HG02884 (cell line): ENCODE measurements at regions not wholly inside any gene's neighbourhood (a gene's known extent, or its start where the extent isn't known, plus 50 kb on each side); places are given as distances from the start of the nearest gene placed in this dataset.
A peak's percentile ranks its signal among the peaks of the same experiment; 100 is the strongest.

Experiments used
- ATAC-seq: cut with Tn5 transposase; IDR thresholded peaks from one replicate; pipeline ENCODE4 v1.9.1; 2021; ENCODE audit warnings: mild to moderate bottlenecking, moderate library complexity; ENCODE audit not compliant: unreplicated experiment

DNA sequence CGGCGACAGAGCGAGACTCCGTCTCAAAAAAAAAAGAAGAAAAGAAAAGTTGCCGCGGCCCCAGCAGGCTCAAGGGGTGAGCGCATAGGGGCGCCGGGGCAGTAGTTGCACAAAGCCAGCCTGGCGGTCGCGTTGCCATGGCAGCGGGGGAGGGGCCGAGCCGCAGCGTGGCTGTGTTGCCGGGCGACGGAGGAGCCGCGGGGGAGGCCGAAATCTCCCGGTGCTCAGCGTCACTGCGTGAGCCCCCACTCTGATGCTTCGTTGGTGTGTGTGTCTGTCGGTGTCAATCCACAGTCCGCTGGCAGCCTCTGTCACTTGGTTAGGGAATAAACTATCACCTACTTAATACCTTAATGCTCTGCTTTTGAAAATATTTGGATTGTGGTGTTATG lies 82.9 kb upstream of the C1QTNF9B start:
- peak; percentile 89 for ATAC-seq

DNA sequence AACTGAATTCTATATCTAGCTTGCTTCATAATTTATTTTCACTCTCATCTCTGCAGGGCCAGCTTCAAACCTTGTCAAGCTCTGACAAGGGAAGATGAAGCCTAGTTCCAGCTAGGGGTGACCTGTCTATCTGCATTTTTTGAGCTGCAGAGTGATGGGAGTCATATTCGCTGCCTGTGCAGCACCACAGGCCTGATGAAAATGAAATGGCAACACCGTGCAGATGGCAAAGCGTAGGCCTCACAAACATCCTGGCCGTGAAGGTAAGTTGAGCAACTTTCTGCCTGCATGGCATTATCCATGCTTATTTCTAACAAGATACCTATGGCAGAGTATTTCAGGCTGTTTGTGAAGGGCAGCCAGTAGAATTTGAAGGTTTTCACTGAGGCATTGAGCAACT lies 86.4 kb upstream of the C1QTNF9B start:
- ATAC-seq: no peak

DNA sequence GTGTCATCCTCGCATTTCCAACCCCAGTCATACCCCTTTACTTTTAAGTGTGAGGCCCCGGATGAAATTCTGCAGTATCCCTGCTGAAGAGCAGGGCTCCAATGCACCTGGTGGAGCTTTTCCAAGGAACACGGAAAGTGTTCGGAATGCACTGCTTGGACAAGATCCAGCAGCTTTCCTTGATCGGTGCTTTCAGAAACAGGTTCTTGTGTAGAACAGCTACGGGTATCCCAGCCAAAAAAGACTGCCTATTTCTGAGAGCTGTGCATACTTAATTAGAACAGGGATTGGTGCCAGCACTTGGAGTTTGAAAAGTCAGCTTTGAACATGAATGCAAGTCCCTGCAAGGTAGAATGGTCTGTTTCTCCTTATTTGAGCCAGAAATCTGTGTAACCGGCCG lies 87.2 kb upstream of the C1QTNF9B start:
- no peak for ATAC-seq

DNA sequence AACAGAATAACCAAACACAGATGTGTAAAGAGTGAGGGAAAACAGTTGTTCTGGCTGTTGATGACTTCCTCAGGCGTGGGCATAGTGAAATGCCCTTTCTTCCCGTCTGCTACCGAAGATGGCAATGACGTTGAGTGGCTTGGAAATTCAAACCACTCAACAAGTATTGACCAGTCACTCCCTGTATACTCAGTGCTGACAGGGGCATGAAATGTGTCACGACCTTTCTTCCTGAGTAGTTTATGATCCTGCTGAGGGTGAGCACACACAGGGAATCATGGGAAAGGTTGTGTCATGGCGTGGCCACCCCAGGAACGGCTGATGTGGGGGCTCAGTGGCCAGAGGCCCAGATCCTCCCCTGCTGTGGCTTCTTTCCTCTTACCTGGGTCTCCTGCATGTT lies 87.8 kb upstream of the C1QTNF9B start:
- no peak for ATAC-seq

DNA sequence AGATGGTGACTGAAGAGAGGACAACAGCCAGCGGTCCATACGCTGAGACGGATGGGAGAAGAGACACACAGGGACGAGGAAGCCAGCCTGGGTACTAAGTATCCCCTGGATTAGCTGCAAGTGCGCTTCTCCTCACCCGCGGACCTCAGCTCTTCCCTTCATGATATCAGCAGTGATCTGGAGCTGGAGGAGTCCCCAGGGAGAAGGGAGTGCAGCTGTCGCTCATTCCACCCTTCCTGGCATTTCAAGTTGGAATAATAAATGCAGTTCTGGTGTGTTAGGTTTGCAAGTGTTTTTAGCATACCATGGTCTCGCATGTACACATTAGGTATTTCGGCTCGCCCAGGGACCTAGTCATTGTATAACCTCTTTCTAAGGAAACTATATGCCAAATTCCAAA lies 88.5 kb upstream of the C1QTNF9B start:
- no peak for ATAC-seq

DNA sequence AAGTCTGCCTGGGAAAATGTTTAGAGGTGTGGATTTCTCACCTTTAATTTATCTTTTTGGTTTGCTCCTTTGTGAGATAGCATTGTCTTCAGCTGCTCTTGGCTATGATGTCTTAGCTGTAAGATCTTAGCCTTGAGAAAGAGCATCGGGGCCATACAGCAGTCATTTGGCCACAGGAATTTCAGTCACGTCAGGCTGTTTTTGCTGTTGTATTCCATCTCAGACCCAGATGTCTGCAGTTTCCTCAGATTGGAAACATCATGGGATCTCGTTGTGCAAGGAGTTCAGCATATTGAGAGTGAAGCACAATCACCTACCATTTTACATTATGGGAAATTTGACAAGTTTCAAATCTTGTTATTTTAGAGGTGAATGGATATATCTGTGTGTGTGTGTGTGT lies 89.3 kb upstream of the C1QTNF9B start:
- no peak for ATAC-seq

DNA sequence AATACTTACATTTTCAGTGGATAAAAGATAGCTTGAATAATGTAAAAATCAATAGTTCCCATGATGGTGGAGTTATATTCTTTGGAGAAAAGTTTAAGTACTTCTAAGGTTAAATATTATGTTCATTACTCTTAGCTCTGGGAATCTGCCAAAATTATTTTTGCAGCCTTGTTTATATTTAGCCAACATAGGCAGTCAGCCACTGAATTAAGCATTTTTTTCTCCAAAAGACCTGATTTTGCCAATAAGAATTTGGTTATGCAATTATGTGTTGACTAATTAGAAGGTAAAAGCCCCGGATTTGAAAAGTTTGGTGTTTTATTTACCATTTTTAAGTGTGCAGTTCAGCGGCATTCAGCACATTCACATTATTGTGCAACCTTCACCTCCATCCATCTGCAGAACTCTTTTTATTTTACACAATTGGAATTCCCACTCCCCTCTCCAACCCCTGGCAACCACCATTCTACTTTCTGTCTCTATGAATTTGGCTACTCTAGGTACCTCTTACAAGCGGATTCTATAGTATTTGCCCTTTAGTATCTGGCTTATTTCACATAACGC lies 90.1 kb upstream of the C1QTNF9B start:
- no peak for ATAC-seq

DNA sequence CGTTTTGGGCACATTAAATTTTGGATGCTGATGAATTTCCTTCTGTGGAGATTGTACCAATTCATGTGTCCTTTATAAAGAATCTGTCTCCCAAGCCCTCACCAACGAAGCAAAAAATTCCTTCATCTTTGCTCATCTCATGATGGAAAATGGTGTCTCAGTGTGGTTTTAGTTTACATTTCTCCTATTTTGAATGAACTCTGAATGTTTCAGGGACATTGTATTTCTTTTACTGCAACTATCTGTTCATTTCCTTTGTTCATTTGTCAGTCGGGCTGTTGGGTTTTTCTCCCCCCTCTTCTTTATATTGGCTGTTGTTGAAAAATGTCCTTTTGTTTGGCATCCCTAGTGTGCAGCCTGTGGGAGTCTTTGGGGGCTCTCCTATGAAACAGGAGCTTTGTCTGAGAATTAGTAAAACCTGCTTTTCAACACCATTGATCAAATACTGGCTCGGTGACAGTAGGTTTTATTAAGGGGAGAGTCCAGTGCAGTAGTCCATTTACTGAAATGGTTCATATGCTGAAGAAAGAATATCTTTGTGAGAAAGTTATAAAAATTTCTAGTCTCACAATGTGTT lies 91.3 kb upstream of the C1QTNF9B start:
- ATAC-seq: no peak

DNA sequence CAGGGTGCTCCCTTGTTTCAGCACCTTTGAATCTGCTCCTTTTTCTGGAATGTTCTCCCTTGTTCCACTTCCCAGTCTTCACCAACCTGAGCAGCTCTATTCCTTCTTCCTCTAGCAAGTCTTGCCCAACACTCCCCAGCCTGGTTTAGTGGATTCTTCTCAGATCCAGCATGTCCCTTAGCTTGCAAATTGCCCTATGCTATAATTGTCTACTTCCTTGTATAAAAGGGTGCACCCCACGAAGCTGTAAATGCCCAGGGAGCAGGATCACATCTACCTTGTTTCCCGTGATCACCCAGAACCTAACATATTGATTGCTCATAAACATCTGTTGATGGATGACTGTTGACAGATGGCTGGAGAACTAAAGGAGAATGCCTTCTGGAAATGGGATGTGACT lies 93.2 kb upstream of the C1QTNF9B start:
- no peak for ATAC-seq

DNA sequence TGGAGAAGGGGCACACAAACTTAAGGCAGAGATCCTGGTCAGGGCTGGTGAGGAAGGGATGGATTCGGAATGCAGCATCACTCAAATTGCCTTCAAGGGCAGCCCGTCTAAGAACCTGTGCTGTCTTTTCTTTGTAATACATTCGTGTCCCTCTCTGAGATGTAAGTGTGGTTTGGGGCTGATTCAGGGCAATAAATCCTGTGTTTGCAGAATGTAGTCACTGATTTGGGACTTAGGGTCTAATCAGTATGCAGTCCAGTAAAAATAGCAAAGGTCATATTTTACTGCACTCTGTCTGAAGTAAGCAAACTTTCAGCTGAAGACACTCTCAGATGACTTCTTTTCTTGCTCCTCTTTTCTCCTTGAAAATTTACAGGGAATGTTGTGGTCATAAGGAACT lies 93.8 kb upstream of the C1QTNF9B start:
- ATAC-seq: no peak

DNA sequence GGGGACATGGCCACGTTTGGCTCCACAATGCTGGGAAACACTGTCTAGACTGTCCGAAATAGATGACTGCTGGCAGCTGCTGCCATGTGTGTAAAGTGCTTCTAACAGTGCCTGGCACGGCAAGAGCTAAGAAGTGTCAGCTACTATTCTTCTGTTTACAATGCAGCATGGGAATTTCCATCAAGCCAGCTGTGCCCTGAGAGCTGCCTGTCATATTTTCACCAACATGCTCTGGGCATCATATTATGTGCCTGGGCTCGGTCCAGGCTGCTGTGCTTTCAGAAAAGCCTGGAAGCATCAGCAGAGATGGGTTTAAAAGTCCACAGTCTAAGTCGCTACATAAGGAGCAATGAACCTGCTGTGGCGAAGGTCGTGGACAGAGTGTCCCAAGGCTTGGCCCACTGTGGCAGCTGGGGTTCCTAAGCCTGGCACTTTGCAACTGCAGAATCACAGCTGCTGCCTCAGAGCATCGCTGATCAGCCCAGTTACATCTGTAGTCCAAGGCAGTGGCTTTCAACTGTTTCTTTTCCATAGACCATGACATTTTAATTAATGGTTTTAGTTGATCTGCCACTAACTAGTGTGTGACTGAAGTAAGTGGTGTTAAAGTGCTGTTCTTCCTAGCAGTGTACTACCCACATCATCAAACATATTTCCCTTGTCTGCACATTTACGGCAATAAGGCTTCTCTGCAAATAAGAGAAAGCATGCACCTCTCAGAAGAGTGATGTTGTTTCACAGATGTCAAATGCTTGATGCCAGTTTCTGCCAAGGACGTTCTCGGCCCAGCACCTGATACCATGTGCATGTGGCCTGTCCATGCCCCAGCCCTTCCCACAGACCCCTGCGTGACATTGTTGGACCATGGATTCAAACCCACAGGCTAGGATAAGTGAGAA lies 95.7 kb upstream of the C1QTNF9B start:
- ATAC-seq: no peak

DNA sequence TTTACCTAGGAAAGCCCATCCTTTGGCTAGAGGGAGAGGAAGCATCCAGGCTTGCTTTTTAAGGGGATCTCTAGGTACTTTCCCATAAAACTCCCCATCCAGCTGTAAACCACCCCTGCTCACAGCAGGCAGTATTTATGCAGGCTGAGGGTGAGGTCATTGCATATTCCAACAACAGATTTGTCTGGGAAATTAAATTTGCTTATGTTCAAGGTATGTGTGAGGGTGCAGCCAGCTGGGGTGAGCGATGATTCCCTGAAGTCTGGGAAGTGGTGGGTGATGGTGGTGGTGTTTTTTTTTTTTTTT lies 96.3 kb upstream of the C1QTNF9B start:
- no peak for ATAC-seq

DNA sequence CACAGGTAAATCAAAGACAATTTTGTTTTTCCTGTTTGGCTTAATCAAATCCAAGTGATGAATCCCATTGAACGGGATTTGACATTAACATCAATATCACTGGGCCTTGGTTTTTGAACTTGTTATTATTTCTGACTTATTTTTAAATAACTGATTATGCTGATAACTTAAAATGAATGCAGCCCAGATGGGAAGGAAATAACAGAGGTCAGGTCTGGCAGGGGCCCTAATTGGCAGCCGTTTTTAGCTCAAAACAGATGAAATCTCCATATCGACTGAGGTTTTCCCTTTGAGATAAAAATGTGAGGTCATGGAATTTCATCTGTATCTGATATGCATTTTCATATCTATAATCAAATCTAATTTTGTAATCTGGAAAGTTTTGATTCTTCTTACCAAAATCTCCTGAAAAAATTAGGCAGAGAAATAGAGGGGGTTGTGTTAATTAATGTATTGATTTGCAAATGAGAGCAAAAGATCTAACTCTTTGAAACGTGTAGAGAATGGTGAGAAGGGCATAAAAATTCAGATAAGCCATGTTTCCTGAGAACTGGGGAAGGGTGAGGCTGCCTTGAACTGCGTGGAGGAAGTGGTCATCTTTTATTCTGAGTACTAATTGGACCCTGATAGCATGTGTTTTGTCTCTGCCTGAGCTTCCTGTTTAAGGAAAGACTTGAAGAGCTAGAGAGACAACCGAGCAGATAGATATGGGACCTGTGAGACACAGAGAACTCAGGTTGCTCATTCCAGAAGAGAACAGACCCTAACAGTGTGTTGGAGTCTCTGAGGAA lies 98.2 kb upstream of the C1QTNF9B start:
- no peak for ATAC-seq

DNA sequence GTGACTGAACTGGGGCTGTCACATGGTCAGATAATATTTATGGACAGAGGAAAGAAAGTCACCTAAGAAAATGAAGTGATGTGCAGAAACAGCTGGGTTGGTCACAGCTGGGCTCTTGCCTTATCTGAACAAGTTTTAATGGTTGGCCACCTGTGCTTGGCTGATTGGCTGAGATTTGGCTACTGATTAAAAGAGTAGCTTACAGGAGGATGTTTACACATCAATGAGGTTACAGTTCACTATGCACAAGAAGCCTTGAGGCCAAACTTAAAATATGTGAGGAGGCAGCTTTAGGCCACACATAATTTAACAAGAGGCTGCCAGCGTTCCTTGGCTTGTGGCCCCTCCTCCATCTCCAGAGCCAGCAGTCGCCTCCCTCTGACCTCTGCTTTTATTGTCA lies 99.2 kb upstream of the C1QTNF9B start:
- ATAC-seq: no peak

DNA sequence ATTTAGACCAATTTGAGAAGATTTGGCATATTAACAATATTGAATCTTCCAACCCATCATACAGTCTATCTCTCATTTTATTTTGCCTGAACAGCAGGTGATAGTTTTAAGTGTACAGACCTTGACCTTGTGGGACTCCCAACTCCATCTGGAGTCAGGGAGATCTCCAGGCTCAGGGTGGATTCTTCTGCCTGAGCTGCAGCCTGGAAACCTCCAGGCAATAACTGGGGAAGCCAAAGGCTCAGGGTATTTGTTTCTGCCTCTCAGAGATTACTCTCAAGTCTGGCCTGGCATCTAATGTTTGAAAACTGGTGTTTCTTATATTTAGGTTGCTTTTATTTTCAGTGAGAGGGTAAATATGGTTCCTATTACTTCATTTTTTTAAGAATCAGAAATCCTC lies 102.1 kb upstream of the C1QTNF9B start:
- ATAC-seq: no peak

DNA sequence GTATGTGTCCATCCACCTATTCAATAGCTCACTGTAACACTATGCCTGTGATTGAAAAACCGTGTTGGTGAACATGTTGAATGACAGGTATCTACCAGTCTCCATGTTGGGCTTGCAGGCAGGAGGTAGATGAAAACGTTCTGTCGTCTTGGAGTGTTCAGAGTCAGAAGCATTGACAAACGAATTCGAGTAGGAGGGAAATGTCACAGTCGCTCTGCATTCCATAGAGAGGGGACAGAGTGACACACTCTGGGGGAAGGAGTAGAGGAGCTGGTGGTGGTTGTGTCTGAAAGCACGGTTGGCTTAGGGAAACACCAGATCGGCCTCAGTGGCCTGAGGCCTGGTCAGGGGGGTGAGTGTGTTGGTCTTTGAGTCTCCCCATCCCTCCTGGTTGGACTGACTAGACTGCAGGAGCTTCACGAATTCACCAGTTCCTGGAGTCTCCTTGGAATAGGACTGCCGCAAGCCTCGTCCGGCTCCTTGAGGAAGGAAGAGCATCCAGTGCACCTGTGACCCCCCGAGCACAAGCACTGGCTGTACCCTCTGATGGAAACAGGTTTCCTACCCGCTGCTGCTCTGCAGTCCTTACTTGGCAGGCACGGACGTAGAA lies 105.0 kb upstream of the C1QTNF9B start:
- no peak for ATAC-seq

DNA sequence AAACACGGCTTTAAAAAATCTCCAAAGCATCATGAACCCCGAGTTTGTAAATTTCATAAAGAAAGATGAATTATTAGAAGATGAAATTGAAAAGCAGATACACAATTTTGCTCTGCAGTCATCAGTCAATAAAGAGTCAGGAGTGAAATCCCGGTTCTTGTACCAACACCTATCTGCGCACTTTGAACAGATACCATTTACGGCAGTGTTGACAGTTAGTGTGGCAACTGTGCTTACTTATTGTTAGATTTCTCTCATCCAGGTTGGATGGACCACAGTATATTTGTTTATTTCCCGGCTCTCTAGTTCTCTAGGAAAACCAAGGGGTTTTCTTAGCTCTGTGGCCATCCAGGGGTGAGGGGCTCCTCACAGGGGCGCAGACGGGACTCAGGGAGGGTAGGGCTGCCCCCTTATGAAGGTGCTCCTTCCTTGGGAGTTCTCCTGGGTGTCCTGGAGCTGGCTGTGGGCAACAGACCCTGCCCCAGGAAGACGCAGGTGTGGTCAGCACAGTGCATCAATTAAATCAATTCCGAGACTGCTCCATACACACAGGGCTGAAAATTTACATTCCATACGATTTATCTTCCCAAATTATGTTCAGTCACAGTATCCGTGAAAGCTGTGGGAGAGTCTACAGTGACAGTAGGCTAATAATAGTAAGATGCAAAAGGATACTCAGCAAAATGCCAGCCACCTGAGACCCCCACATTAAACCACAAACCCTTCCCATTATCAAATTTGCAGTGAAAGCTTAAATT lies 107.0 kb upstream of the C1QTNF9B start:
- ATAC-seq: no peak

DNA sequence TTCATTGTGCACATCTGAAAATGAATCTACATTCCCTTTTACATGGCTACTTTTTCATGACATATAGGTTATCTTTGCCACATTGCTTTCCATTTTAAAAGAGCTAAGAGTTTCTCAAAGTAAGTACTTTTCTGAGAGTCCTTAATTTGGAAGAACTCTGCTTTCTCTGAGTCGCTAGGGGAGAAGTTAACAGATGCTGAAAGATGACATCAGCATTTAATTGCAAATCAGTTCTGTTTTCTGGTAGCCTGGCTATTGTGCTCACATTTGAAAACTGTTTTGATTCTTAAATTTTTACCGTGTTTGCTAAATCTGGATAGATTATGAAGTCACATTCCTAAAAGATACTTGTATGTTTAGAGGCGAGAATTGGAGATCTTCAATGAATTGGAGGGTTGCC lies 107.7 kb upstream of the C1QTNF9B start:
- no peak for ATAC-seq

DNA sequence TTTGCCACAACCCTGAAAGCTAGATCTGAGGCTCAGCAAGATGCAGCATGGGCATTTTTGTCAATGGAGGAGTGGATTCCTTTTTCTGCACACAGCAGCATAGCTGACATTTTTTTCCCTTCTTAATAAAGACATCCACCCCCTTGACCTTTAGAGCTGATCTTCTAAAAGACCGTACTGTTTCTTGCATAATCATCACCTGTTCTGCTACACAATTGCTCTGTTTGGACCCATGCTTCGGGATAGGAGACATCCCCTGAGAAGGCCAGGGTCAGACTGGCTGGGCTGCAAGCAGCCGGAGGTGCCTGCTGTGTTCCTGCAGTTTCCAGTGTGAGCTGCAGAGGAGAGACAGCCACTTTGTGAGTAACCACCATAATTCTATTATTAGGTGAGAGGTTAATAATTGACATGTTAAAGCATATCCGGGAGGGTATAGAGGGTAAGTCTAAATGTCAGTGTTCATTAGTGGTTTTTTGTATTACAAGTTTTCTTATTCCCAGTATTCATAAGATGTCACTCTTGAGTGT lies 108.5 kb upstream of the C1QTNF9B start:
- no peak for ATAC-seq

DNA sequence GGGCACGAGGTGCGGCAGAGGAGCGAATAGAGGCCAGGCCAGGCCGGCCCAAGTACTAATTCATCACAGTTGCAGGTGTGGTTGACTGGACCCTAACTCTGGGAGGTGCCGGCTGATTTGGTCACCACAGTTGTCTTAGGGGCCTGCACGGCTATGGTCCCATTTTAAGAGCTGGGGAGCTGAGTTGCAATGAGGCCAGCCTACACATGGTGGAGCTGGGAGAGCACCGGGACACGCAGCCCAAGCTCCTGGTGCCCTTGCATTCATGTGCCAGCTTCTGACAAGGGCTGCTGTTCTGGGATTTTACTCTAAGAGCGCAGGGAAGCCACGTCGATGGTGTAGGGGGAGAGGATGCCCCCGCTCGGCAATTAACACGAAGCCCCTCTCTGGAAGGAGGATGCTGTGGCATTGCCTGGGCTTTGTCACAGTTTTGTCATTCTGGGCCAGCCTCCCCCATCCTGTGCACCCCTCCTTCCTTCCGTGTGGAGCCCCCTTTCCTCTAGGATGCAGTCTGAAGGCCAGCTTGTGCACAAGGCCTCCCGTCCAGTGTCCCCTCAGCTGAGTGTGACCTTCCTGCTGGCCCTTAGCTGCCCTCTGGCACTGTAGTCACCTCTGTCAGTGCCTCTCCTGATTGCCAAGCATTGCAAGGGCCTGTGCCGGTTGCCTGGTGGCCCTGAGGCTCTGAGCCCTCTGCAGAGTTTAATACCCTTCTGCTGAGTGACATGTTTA lies 109.4 kb upstream of the C1QTNF9B start:
- no peak for ATAC-seq
